HUES6 (cell line): ENCODE measurements at regions not wholly inside any gene's neighbourhood (a gene's known extent, or its start where the extent isn't known, plus 50 kb on each side); places are given as distances from the start of the nearest gene placed in this dataset.

Experiments
- H3K27ac ChIP-seq: 2 replicates; pipeline ENCODE4 v1.7.0; 2013; ENCODE audit warnings: low read depth, mild to moderate bottlenecking, low read length, inconsistent platforms
- H3K27me3 ChIP-seq: 2 replicates; pipeline ENCODE4 v1.6.1; 2013; ENCODE audit warnings: low read length; ENCODE audit not compliant: control insufficient read depth, insufficient read depth
- H3K36me3 ChIP-seq: 2 replicates; pipeline ENCODE4 v1.6.1; 2013; ENCODE audit warnings: low read length; ENCODE audit not compliant: control insufficient read depth, insufficient read depth
- H3K4me1 ChIP-seq: 2 replicates; pipeline ENCODE4 v1.6.1; 2013; ENCODE audit warnings: low read length; ENCODE audit not compliant: control insufficient read depth, insufficient read depth
- H3K4me3 ChIP-seq: 2 replicates; pipeline ENCODE4 v1.5.1; 2013; ENCODE audit warnings: low read depth, low read length
- H3K9ac ChIP-seq: one replicate; pipeline ENCODE4 v1.6.1; 2013; ENCODE audit warnings: mild to moderate bottlenecking, low read length
- H3K9me3 ChIP-seq: 2 replicates; pipeline ENCODE4 v1.6.1; 2013; ENCODE audit warnings: low read depth, low read length; ENCODE audit not compliant: control insufficient read depth, insufficient read depth

GRCh38 chr5:33179301-33179700 lies 261.5 kb upstream of the TARS1 start:
- Histone ChIP-seq H3K27me3 (no peaks in the 10 kb centered on the region), H3K36me3 (no peaks in the 10 kb centered on the region), H3K9me3 (no peaks in the 10 kb centered on the region), H3K27ac (no peak overlapping the region), H3K9ac (no peak overlapping the region), H3K4me3 (no peak overlapping the region), H3K4me1 (no peaks in the 10 kb centered on the region; the same call in 1 of the 2 replicates)

- Histone ChIP-seq H3K4me3 (no peak overlapping the region), H3K36me3 (no peaks in the 10 kb centered on the region), H3K9me3 (no peaks in the 10 kb centered on the region), H3K27me3 (no peaks in the 10 kb centered on the region), H3K9ac (no peak overlapping the region), H3K4me1 (no peaks in the 10 kb centered on the region; the same call in 1 of the 2 replicates), H3K27ac (no peak overlapping the region)
These were observed 259.9 kb upstream of the TARS1 start for GRCh38 chr5:33180900-33181299.

- no peak overlapping the region for H3K27ac ChIP-seq
- no peaks in the 10 kb centered on the region for H3K27me3 ChIP-seq
- H3K4me3 ChIP-seq = no peak overlapping the region
- no peaks in the 10 kb centered on the region for H3K9me3 ChIP-seq
- no peaks in the 10 kb centered on the region; the same call in 1 of the 2 replicates for H3K4me1 ChIP-seq
- no peak overlapping the region for H3K9ac ChIP-seq
- H3K36me3 ChIP-seq = no peaks in the 10 kb centered on the region
These were observed 257.8 kb upstream of the TARS1 start for GRCh38 chr5:33182986-33183385.

GRCh38 chr5:33184367-33184766 lies 256.4 kb upstream of the TARS1 start:
- H3K36me3 ChIP-seq = no peaks in the 10 kb centered on the region
- H3K27me3 ChIP-seq = no peaks in the 10 kb centered on the region
- H3K9me3 ChIP-seq = no peaks in the 10 kb centered on the region; the same call in 1 of the 2 replicates
- no peak overlapping the region for H3K27ac ChIP-seq
- H3K4me3 ChIP-seq = no peak overlapping the region
- no peaks in the 10 kb centered on the region; the same call in 1 of the 2 replicates for H3K4me1 ChIP-seq
- H3K9ac ChIP-seq = no peak overlapping the region

- Histone ChIP-seq H3K9ac (no peak overlapping the region), H3K4me3 (no peak overlapping the region), H3K9me3 (no peaks in the 10 kb centered on the region; the same call in 1 of the 2 replicates), H3K27ac (no peak overlapping the region), H3K36me3 (no peaks in the 10 kb centered on the region), H3K27me3 (peaks cover 11% of the 10 kb centered on the region), H3K4me1 (no peaks in the 10 kb centered on the region; the same call in 1 of the 2 replicates)
These were observed 252.7 kb upstream of the TARS1 start for GRCh38 chr5:33188089-33188488.

GRCh38 chr5:33194914-33195313 lies 245.9 kb upstream of the TARS1 start:
- Histone ChIP-seq H3K27me3 (peaks cover 11% of the 10 kb centered on the region), H3K36me3 (no peaks in the 10 kb centered on the region), H3K4me3 (no peak overlapping the region), H3K27ac (no peak overlapping the region), H3K9me3 (0 out of 2 replicates have a peak, but pooled peaks cover 4% of the 10 kb centered on the region), H3K4me1 (no peaks in the 10 kb centered on the region), H3K9ac (no peak overlapping the region)

GRCh38 chr5:33195431-33196165 lies 245.2 kb upstream of the TARS1 start:
- Histone ChIP-seq H3K9me3 (0 out of 2 replicates have a peak, but pooled peaks cover 4% of the 10 kb centered on the region), H3K36me3 (no peaks in the 10 kb centered on the region), H3K27ac (no peak overlapping the region), H3K4me1 (no peaks in the 10 kb centered on the region), H3K9ac (no peak overlapping the region), H3K27me3 (peaks cover 5% of the 10 kb centered on the region), H3K4me3 (no peak overlapping the region)

- no peaks in the 10 kb centered on the region for H3K36me3 ChIP-seq
These were observed 241.9 kb upstream of the TARS1 start for GRCh38 chr5:33198836-33199235.

GRCh38 chr5:33203931-33204330 lies 236.8 kb upstream of the TARS1 start:
- Histone ChIP-seq H3K4me3 (no peak overlapping the region), H3K27ac (no peak overlapping the region), H3K4me1 (no peaks in the 10 kb centered on the region), H3K9ac (no peak overlapping the region), H3K36me3 (no peaks in the 10 kb centered on the region), H3K9me3 (no peaks in the 10 kb centered on the region), H3K27me3 (no peaks in the 10 kb centered on the region)

More at GRCh38 chr5:33198836-33199235, 241.9 kb upstream of the TARS1 start:
- Histone ChIP-seq H3K9me3 (0 out of 2 replicates have a peak, but pooled peaks cover 4% of the 10 kb centered on the region), H3K9ac (no peak overlapping the region), H3K4me1 (no peaks in the 10 kb centered on the region), H3K4me3 (no peak overlapping the region), H3K27me3 (no peaks in the 10 kb centered on the region), H3K27ac (no peak overlapping the region)

- no peaks in the 10 kb centered on the region for H3K27me3 ChIP-seq
- no peaks in the 10 kb centered on the region for H3K36me3 ChIP-seq
- no peaks in the 10 kb centered on the region for H3K9me3 ChIP-seq
- no peaks in the 10 kb centered on the region for H3K4me1 ChIP-seq
- no peak overlapping the region for H3K9ac ChIP-seq
- no peak overlapping the region for H3K27ac ChIP-seq
- no peak overlapping the region for H3K4me3 ChIP-seq
These were observed 235.7 kb upstream of the TARS1 start for GRCh38 chr5:33205079-33205478.

- Histone ChIP-seq H3K36me3 (no peaks in the 10 kb centered on the region), H3K4me1 (no peaks in the 10 kb centered on the region), H3K9me3 (no peaks in the 10 kb centered on the region), H3K27me3 (no peaks in the 10 kb centered on the region), H3K9ac (no peak overlapping the region), H3K4me3 (no peak overlapping the region), H3K27ac (no peak overlapping the region)
These were observed 234.9 kb upstream of the TARS1 start for GRCh38 chr5:33205727-33206410.
